Psoas muscle (tissue), 7 donors: ENCODE measurements at regions not wholly inside any gene's neighbourhood (a gene's known extent, or its start where the extent isn't known, plus 50 kb on each side); places are given as distances from the start of the nearest gene placed in this dataset.

Source experiments
- ATAC-seq, 4 donors: fragments of 200-7000 bp; cut with Tn5 transposase; one replicate each; pipeline ENCODE4 v1.9.1; 2020; ENCODE audit warnings: moderate library complexity in 3 of 4, mild to moderate bottlenecking in 2 of 4
- DNase-seq, 2 donors: peaks; one replicate each; pipeline ENCODE4 v3.0.0-alpha.2; 2020
- H3K27ac ChIP-seq: fragments of 200-600 bp; one replicate; pipeline ENCODE4 v1.8.0; 2022
- H3K27me3 ChIP-seq, 3 donors: fragments of 200-600 bp in 1 of 3; one replicate each; pipeline versions ENCODE4 v1.6.1 to v1.8.0; 2013 to 2022; ENCODE audit warnings: low read length in 2 of 3, mild to moderate bottlenecking in 2 of 3, moderate library complexity in 1 of 3; ENCODE audit not compliant: insufficient read depth in 3 of 3
- H3K36me3 ChIP-seq, 2 donors: fragments of 200-600 bp in 1 of 2; one replicate each; pipeline versions ENCODE4 v1.6.1 to v1.8.0; 2013 to 2022; ENCODE audit warnings: low read depth in 1 of 2, mild to moderate bottlenecking in 1 of 2, moderate library complexity in 1 of 2; ENCODE audit not compliant: insufficient read depth in 1 of 2
- H3K4me1 ChIP-seq: fragments of 200-600 bp; one replicate; pipeline ENCODE4 v1.8.0; 2022
- H3K4me3 ChIP-seq: fragments of 200-600 bp; one replicate; pipeline ENCODE4 v1.8.0; 2022; ENCODE audit warnings: mild to moderate bottlenecking
- H3K9me3 ChIP-seq: fragments of 200-600 bp; one replicate; pipeline ENCODE4 v1.8.0; 2022
- WGBS, 3 donors: extraction: QIAGEN DNeasy Blood & Tissue Kit; methylation state at CpG; one replicate each; pipeline versions ENCODE4 v1.1.6 to v1.1.7; 2013; 5-methylcytosine and 5-hydroxymethylcytosine counted together
- intact Hi-C, 2 donors: fragments of 100-400 bp; cut with DNase I; formaldehyde crosslinking; loops; one replicate each; pipeline versions ENCODE4 v1.11.0 to v1.14.2; 2022
- TF ChIP-seq, protein P1 (sequence below): fragments of 200-600 bp; IDR thresholded peaks from one replicate; pipeline ENCODE4 v1.8.0; 2022; ENCODE audit warnings: antibody characterized with exemption
- donor health status: healthy with polysubstance abuse.
- donor health status: DM: no; HTN: no; CAD: no; lungs with moderate emphysema.
- donor health status: Bipolar disorder and iron deficiency.
- donor health status: healthy.
- donor health status: DM: yes; HTN: yes; CAD: no.
- donor health status: DM: no; HTN: no; CAD: no.
- donor health status: DM: yes; HTN: yes; CAD: no.

GRCh38 chr7:93006480-93007095 is 111.2 kb downstream of the SAMD9 start:
- Histone ChIP-seq H3K4me3 (no peak overlapping the region), H3K4me1 (no peaks in the 10 kb centered on the region), H3K27me3 (no peaks in the 10 kb centered on the region), H3K36me3 (no peaks in the 10 kb centered on the region), H3K9me3 (no peaks in the 10 kb centered on the region), H3K27ac (no peak overlapping the region)
- ATAC-seq (no peak), DNase-seq (no peak)
- intact Hi-C loops, result no loop called here
- WGBS, 3 donors, result 79 to 81% (median 79%) methylated on average over 3 of the region's 3 CpGs
- TF ChIP-seq, protein P1, sequence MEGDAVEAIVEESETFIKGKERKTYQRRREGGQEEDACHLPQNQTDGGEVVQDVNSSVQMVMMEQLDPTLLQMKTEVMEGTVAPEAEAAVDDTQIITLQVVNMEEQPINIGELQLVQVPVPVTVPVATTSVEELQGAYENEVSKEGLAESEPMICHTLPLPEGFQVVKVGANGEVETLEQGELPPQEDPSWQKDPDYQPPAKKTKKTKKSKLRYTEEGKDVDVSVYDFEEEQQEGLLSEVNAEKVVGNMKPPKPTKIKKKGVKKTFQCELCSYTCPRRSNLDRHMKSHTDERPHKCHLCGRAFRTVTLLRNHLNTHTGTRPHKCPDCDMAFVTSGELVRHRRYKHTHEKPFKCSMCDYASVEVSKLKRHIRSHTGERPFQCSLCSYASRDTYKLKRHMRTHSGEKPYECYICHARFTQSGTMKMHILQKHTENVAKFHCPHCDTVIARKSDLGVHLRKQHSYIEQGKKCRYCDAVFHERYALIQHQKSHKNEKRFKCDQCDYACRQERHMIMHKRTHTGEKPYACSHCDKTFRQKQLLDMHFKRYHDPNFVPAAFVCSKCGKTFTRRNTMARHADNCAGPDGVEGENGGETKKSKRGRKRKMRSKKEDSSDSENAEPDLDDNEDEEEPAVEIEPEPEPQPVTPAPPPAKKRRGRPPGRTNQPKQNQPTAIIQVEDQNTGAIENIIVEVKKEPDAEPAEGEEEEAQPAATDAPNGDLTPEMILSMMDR, result no peak

DNA sequence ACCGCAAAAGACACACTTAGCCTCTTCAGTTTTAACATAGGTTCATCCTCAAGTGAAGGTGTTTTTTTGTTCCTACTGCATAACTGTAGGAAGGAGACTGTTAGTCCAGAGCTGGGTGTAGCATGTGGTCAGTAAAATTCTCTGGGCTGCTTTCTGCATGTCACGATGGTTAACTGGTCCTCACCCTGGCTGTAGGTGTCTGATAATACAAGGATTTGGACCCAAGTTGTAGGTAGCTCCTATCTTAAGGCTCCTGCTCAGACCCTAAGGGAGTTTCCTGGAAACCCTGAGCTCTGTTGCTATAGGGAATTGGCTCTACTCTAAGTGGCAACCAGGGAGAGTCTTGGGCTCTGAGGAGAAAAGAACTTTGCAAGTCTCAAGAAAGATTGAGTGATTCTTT is 112.9 kb downstream of the SAMD9 start:
- 96 to 100% (median 98%) methylated on average over 2 of the region's 2 CpGs for WGBS, 3 donors
- DNase-seq, result no peak
- intact Hi-C loops, result no loop called here

GRCh38 chr7:92997719-92998118 is 120.1 kb downstream of the SAMD9 start:
- no peaks in the 10 kb centered on the region for H3K9me3 ChIP-seq
- intact Hi-C loops, result no loop called here
- no peak overlapping the region for H3K27ac ChIP-seq
- TF ChIP-seq, protein P1, result no peak
- ATAC-seq (no peak), DNase-seq (no peak)
- no peak overlapping the region for H3K4me3 ChIP-seq
- peaks cover 0 to 4% (median 0%) of the 10 kb centered on the region in 3 donors for H3K27me3 ChIP-seq
- H3K4me1 ChIP-seq, result no peaks in the 10 kb centered on the region
- H3K36me3 ChIP-seq, result no peaks in the 10 kb centered on the region

More for the DNA sequence above, 112.9 kb downstream of the SAMD9 start:
- TF ChIP-seq, protein P1, result no peak
- Histone ChIP-seq H3K4me3 (no peak overlapping the region), H3K4me1 (no peaks in the 10 kb centered on the region), H3K27ac (no peak overlapping the region), H3K36me3 (no peaks in the 10 kb centered on the region), H3K9me3 (no peaks in the 10 kb centered on the region), H3K27me3 (peaks cover 0 to 4% (median 0%) of the 10 kb centered on the region in 3 donors)
- no peak for ATAC-seq

- no peak for DNase-seq
- Histone ChIP-seq H3K27ac (no peak overlapping the region), H3K4me1 (no peaks in the 10 kb centered on the region), H3K27me3 (peaks cover 0 to 4% (median 0%) of the 10 kb centered on the region in 3 donors), H3K36me3 (no peaks in the 10 kb centered on the region), H3K4me3 (no peak overlapping the region), H3K9me3 (no peaks in the 10 kb centered on the region)
- intact Hi-C loops, result no loop called here
- TF ChIP-seq, protein P1, result no peak
- 14 to 32% (median 23%) methylated on average over 2 of the region's 2 CpGs for WGBS, 3 donors
- no peak for ATAC-seq
Measured at GRCh38 chr7:92997152-92997551, 120.6 kb downstream of the SAMD9 start.

- 84 to 92% (median 89%) methylated on average over 2 of the region's 2 CpGs for WGBS, 3 donors
- no peaks in the 10 kb centered on the region for H3K36me3 ChIP-seq
- no peaks in the 10 kb centered on the region for H3K9me3 ChIP-seq
- no peaks in the 10 kb centered on the region for H3K27me3 ChIP-seq
- no peak overlapping the region for H3K4me3 ChIP-seq
- H3K27ac ChIP-seq, result no peak overlapping the region
- TF ChIP-seq, protein P1, result no peak
- DNase-seq, result no peak
- intact Hi-C loops, result no loop called here
- ATAC-seq, result no peak
- no peaks in the 10 kb centered on the region for H3K4me1 ChIP-seq
Measured at GRCh38 chr7:92994901-92995300, 122.9 kb downstream of the SAMD9 start.
